NOMO-1 treated with DMSO at 0.1 percent for 48 hours (cell line): ENCODE measurements at regions not wholly inside any gene's neighbourhood (a gene's known extent, or its start where the extent isn't known, plus 50 kb on each side); places are given as distances from the start of the nearest gene placed in this dataset.

Source experiments
- DNase-seq: peaks from one replicate; lab custom pipeline; 2025; ENCODE audit not compliant: unreplicated experiment; lab: John Stamatoyannopoulos, UW

DNA sequence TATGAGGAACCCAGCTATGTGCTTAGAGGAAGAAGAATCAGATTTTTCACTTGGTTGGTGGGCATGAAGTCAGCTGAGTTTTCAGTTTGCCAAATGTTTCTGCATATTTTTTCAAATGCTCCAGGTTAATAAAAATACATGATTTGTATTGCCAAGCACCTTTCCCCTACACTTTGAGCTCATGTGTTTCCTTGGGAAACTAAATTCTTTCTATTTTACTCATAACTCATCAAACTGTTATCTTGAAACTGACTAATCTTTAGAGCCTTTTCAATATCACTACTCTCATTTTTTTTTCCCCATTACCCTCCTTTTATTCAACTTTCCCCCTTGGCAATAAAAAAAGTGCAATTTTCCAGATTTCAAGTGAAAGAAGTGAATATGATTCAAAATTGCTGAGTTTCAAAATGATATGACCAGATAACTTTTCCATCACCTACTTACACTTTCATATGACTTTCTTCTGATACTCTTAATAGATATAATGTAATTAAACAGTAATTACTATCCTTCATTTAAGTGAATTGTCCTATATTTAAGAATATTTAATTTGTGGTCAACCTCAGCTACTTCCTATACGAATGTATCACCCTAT, 91.9 kb upstream of the SOX6 start:
- no peak for DNase-seq

DNA sequence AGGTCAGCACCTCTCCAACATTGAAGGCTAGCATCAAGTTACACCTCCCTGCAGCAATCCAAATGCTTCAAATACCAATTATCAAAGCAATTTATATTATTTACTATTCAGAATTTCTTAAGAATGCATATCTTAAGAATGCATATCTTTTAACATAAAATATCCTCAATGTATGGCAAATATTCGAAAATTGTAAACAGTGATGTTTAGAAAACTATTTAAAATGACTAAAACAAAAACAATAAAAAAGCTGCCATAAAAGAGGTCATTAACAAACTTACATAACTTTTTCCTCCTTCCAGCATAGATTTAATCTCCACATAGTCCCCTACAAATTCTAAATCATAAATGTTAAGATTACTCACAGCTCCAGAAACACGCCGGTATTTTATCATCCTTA, 85.1 kb upstream of the SOX6 start:
- DNase-seq = no peak

DNA sequence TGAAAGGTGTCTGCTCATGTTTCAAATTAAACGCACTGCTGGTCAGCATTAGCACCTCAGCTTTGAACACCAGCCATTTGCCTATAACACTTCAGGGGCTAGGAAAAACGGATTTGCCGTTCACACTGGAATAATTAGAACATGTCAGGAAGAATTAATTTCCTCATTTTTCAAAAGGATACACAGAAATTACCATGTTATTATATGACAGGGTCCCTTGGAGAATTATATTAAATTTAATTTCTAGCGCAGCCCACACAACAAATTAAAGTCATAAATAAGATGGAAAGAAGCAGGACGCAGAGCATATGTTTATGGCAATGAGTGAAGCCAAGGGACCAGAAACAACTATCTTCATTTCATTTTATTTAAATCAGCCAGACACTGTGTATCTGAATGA, 83.8 kb upstream of the SOX6 start:
- DNase-seq = no peak

DNA sequence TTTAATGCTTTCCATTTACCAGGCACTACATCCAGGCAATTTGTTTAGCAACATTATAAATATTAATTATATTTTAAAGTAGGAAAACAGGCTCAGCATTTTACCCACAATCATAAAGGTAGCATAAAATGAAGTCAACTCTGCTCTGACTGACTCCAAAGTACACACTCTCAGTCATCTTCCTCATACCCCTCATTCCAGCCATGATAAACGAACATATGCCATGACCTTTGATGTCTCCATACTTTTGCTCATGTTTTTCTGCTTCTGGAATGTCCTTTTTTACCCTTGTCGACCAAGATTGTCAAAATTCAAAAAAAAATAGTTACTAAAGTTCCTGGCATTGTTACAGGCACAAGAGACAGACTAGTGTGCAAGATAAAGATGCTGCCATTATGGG, 77.7 kb upstream of the SOX6 start:
- DNase-seq = no peak

DNA sequence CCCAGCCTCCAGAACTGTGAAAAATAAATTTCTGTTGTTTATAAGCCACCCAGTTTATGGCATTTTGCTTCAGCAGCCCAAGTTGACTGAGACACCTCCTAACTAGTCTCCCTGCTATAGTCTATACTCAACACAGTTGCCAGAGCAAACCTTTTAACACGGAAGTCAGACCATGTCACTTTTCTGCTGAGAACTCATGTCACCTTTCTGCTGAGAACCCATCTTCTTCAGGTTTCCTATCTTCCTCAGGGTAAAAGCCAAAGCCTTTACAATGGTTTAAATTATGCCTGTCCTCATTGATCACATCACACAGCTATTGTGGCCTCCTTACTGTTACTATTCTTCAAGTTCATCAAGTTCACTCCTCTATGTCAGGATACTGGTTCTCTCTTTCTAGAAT, 74.3 kb upstream of the SOX6 start:
- no peak for DNase-seq

DNA sequence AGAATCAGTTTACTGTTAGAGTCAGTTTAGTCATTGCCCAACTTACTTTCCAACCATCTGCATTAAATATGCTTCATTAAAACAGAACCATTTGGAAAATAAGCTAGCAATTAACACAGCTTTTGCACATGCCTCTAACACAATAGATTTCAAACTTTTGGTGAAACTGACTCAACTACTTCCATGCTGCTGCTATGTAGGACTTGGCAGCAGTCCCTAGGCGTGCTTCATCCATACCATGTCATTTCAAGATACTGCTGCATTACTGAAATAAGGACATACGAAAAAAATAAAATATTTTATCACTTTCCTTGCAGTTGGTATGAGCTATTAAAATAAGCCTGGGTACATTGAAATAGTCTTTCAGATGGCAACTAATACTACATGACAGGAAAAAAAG, 65.5 kb upstream of the SOX6 start:
- no peak for DNase-seq

DNA sequence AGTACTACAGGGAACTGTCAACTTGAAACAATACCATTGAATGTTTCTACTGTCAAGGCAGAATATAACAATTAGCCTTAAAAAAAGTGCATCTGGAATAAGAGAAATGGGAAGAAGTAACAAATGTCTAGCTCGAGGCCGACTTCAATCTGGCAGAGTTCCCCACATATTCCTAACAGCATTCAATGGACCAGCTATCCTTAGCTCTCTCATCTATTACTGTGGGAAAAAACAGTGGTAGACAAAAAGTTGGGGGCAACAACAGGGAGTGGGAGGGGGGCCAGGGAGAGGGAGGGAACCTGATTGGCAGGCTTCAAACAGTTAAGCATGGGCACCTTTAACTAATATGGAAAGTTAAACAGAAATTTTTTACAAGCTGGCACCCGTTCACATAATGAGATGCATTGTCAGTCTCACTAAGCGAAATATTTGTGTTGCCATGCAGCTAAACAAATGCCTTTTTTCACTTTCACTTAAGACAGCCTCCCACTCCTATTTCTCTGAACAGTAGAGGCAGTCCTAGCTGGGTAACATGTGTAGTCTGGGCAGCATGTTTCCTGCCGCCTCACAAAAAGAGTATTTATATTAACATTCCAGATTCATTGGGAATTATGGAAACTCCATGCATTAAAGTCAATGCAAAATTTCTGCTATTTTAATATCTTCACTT, 62.2 kb upstream of the SOX6 start:
- DNase-seq = no peak

DNA sequence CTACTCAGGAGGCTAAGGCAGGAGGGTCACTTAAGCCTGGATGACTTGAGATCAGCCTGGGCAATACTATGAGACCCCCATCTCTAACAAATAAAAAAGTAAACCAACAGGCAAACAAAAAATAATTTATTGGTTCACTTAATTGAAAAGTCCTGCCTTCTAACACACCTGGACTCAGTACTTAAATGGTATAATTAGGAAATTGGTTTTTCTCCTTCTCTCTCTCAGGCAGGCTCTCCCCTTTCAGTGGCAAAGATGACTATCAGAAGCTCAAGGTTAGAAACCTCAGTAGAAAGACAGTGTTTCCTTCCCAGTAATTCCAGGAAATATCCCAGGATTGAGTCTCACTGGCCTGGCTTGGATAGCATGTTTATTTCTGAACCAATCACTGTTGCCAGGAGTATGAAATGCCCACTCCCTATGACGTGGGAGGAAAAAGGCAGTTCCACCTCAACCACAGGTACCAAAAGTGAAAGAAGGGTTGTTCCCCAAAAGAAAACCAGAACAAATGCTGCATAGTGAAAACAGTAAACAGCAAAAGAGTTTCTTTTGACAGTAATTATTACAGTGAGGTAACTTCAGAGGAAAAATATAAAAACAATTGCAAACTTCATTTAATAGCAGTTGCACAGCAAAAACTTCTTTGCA, 56.3 kb upstream of the SOX6 start:
- DNase-seq = no peak

DNA sequence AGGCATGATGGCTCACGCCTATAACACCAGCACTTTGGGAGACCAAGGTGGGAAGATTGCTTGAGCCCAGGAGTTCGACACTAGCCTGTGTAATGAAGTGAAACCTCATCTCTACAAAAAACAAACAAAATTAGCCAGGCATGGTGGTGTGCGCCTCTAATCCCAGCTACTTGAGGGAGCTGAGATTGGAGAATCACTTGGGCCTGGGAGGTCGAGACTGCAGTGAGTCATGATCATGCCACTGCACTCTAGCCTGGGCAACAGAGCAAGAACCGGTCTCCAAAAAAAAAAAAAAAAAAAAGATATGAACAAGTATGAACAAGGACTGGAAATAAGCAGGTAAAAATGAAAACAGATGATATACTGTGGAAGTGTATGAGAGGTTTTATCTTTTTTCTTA, 54.1 kb upstream of the SOX6 start:
- no peak for DNase-seq

DNA sequence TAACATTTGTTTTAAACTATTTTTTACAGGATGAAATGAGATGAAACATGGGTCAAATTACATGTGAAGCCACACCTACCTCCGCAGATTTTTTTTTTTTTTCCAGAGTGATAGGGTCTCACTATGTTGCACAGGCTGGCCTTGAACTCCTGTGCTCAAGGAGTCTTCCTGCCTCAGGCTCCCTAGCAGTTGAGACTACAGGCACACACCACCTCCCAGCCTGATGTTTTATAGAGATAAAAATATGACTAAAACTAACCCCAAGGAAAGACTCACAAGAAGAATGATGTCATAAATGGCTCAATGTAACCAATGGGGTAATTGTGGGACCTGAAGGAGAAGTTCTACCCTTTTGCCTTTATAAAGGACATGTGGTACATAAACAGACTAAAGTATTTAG, 52.3 kb upstream of the SOX6 start:
- DNase-seq = no peak

DNA sequence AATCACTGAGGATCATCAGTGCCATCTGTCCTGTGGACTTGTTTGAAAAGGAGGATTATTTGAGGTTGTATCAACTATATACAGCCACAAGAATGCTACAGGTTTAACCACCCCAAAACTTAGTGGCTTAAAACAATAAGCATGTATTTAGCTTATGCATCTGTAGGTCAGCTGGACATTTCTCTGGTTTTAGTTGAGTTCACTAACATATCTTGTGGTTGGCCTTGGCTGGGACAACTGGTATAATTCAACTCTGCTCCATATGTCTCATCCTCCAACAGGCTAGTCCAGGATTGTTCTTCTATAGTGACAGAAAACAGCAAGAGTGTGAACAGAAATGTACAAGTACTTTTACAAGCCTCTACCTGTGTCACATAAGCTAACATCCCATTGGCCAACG, 49.9 kb upstream of the SOX6 start:
- DNase-seq = no peak
